Body of pancreas (tissue), 4 donors: ENCODE measurements at regions not wholly inside any gene's neighbourhood (a gene's known extent, or its start where the extent isn't known, plus 50 kb on each side); places are given as distances from the start of the nearest gene placed in this dataset.

ENCODE experiments used
- CTCF ChIP-seq, 7 experiments: fragments of 450-650 bp in 4 of 7; fragments of 200-600 bp in 3 of 7; sonication (generic) in 3 of 7; IDR thresholded peaks; one replicate each; pipeline ENCODE4 v1.5.1; 2016 to 2019; ENCODE audit warnings: antibody characterized with exemption in 7 of 7
- POLR2A ChIP-seq, 3 donors: fragments of 450-650 bp; IDR thresholded peaks; one replicate each; pipeline ENCODE4 v1.6.1; 2016; ENCODE audit warnings: antibody characterized with exemption in 3 of 3, mild to moderate bottlenecking in 2 of 3

GRCh38 chr13:40484101-40484800, 182.2 kb downstream of the FOXO1 start:
- TF ChIP-seq CTCF (IDR thresholded peaks at IDR 0.05), result no peak
- no peak for TF ChIP-seq POLR2A (IDR thresholded peaks at IDR 0.05)
